NCI-H446 (cell line): ENCODE measurements at regions not wholly inside any gene's neighbourhood (a gene's known extent, or its start where the extent isn't known, plus 50 kb on each side); places are given as distances from the start of the nearest gene placed in this dataset.

ENCODE experiments used
- DNase-seq, 2 experiments: peaks; one replicate each; lab custom pipeline; 2025; lab: John Stamatoyannopoulos, UW

DNA sequence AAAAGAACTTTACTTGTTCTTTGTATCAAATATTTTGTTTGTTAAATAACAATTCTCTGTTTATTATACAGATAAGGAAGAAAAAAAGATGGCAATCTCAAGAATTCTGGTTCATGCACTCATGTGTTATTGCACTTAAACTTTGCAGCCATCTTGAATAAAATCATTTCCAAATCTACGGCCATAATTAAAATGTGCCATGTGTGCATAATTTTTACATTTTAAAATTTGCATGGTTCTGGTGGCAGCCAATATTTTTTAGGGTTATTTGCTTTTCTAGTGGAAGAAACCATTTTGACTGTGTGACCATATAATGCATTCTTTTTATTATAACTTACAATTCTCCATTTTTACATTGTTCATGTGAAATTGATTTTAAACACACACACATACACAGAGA is 1518.1 kb upstream of the ZEB2 start:
- DNase-seq: no peak

DNA sequence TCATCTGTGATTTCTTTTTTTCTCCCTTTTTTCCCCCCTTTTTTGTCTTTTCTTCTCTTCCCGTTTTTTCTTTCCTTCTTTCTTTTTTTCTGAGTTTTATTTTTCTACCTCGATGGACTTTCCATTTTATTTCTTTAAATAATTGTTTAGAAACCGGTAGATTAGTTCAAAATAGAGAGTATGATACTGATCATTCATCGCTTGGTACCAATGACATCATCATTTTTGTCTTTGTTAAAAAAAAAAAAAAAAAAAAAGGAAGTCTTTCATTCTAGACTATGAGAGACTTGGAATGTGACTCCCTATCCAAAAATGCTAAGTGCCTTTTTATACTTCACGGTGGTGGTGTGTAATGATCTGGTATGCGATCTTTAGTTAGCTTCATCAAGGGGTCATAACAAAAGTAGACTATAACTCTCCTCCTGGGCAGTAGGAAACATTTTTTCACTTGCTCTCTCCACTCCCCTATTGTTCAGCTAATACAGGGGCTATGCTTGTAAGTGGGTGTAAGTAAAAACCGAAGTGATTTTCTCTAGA is 1517.5 kb upstream of the ZEB2 start:
- no peak for DNase-seq

GRCh38 chr2:146031158-146031557 is 1511.2 kb upstream of the ZEB2 start:
- DNase-seq: no peak

GRCh38 chr2:146027156-146027555 is 1507.2 kb upstream of the ZEB2 start:
- DNase-seq: no peak

DNA sequence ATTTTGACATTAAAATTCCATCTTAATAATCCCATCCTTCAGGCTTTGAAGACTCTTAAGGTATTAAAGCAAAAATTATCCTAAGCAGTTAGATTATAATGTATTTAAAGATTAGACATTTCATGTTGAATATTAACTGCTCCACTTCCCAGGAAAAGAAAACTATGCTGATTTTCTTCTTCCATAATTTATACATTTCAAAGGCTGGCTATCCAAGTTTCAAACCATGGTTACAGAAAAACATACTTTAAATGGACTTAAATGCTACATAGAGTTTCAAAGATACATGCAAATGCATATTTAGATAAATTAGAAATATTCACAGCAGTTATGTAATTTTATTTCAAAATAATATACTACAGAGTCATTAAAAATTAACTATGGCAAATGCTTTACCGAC is 1505.6 kb upstream of the ZEB2 start:
- no peak for DNase-seq

DNA sequence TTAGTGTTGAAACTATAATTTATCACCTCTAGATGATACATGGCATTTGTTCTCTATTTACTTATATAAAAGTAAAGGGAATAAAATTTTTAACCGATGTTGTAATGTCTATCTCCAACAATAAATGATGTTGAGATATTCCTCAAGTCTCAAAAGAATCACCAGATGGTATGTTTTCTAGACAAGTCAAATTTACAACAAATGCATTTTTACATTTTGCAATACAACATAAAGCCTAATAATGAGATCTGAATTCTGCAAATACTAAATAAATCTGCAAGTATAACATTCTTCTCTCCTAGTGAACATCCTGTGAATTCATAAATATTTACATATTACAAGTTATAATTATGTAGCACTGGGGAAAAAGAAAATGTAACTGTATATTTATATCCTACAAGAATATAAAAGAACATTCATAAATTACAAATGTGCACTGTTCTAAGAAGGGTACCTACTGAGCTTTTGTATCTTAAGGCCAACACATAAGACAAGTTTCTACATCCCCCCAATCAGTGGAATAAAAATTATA is 1504.4 kb upstream of the ZEB2 start:
- DNase-seq: no peak

DNA sequence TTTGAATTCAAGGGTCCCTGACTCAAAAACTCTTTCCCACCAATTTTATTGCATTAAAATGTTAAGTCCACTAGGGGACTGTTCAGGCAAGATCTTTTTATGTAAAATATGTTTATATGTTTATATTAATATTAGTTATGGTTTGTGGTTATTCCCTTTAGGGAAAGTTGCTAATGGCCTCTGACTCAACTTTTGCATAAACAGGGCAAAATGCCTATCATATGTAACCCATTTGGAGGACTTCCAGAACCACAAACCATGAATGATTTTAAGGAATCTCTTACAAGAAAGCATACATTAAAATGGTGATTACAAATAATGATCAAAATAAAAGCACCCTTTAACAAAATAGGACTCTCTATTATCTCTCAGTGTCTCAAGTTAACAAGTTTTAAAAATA is 1484.5 kb upstream of the ZEB2 start:
- DNase-seq: no peak

GRCh38 chr2:146003337-146003736 is 1483.4 kb upstream of the ZEB2 start:
- DNase-seq: no peak

GRCh38 chr2:145994910-145995309 is 1475.0 kb upstream of the ZEB2 start:
- DNase-seq: no peak

DNA sequence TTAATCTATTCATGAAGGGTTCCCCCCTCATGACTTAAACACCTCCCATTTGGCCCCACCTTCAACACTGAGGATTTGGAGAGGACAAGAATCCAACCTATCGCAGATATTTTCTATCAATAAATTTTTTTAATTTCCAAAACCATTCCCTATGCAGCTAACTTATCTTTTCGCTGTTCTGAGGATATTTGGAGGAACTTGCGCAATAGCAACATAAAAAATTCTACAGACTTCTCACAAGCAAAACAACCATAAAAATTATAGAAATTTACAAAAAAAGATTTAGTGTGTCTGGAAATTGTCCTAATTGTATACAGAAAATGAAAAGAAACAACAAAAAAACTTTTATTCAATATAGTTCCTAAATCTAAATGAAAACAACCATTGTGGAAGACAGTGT is 1472.7 kb upstream of the ZEB2 start:
- no peak for DNase-seq

GRCh38 chr2:145987793-145988192 is 1467.9 kb upstream of the ZEB2 start:
- no peak for DNase-seq

- DNase-seq: no peak
Measured at GRCh38 chr2:145985517-145985916, 1465.6 kb upstream of the ZEB2 start.

DNA sequence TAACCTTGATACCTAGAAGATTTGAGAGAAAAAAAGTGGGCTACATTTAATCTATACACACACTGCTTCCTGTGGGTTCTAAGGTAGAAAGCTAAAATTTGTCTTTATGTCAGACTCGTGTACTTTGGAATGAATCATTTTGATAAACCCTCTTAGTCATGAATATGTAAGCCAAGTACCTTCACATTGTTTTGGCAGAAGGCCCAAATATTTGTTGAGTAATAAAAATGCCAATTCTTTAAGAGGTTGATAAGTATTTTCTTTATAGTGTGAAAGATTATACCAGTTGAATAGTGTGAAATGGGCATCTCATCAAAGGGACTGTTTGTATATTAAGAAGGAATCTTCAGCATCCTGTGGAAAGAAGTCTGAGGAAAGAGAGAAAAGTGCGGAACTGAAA is 1464.7 kb upstream of the ZEB2 start:
- no peak for DNase-seq

DNA sequence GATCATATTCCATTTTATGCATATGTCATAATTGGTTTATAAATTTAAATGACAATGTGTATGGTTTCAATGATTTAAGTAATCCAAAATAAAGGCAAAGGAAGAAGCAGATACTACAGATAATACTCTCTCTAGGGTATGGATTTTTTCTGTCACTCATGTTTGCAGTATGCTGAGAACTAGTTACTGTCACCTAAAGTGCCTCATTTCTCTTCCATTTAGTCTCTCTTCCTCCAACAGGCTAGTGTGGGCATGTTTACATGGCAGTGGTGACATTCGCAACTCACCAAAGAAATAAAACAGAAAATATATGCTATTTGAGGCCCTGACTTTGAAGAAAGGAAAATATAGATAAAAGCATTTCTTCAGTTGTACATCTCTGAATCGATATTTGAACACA is 1460.4 kb upstream of the ZEB2 start:
- DNase-seq: no peak

DNA sequence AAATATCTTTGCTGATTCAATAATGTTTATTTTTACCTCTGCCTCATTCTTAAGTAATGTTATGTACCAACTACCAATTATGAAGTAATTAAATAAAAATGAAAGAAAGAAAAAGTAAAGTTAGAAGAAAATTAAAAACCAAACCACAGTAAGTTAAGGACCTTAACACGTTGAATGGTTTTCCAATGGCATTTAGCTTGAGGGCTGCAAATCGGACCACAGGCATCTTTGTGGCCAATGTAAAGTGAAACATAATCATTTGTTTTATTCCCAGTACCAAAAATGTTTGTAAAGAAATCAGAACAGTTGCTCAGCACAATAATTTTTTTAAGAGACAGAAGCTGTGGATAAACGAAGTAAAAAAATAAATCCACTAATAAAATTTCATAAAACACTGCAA is 1455.5 kb upstream of the ZEB2 start:
- no peak for DNase-seq

DNA sequence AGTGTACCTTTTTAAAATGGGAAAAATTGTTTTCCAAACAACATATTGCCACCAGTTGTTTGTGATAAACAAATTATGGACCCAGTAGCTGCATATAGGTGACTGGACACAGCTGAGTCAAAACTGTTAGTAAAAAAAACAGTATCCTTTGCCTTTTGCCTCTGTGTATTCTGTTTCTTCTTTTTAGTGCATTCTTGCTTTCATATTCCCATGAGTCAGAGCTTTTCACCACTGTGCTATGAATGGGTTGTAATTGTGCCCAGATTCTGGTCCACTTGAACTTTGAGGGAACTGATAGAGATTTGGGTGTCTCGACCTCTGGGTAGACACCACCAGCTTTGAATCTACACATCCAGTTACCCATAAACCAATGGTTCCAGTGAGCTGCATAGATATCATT is 1441.9 kb upstream of the ZEB2 start:
- no peak for DNase-seq

GRCh38 chr2:145960479-145961163 is 1440.7 kb upstream of the ZEB2 start:
- DNase-seq: no peak

- no peak for DNase-seq
Measured at GRCh38 chr2:145958611-145959010, 1438.7 kb upstream of the ZEB2 start.

DNA sequence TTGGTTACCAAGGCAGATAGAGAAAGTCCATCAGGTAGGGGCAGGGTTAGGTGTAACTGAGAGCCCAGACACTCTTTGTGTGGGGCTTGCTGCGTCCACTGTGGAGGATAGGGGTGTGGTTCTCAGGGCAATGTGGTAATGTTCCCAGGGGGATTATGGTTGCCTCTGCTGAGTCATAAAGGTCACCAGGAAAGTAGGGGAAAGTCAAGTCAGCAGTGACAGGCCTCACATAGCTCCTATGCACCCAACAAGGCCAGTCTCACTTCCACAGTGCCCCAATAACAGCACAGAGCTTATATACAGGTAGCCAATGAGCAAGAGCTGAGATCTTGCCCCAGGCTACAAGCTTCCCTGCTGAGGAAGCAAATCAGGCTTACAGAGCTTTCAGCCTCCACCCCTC is 1438.0 kb upstream of the ZEB2 start:
- DNase-seq: no peak

DNA sequence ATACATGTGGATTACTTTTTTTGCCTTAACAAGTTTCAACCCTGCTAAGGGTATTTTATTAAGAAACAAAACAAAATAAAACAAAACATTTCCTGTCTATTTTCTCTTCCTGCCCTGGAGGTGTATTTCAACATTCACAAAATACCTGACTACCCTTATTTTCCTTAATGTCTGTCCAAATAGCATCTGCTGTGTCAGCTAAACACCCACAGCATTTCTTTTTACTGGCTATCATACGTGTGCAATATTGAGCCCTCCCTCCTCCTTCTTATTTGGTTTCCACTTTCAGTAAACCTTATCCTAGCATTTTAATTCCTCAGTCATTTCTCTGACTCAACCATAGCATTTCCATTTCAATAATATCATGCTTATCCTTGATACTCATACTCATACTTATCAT is 1420.0 kb upstream of the ZEB2 start:
- DNase-seq: no peak

GRCh38 chr2:145935016-145935415 is 1415.1 kb upstream of the ZEB2 start:
- no peak for DNase-seq

- DNase-seq: no peak
Measured at GRCh38 chr2:145931781-145932395, 1412.0 kb upstream of the ZEB2 start.

DNA sequence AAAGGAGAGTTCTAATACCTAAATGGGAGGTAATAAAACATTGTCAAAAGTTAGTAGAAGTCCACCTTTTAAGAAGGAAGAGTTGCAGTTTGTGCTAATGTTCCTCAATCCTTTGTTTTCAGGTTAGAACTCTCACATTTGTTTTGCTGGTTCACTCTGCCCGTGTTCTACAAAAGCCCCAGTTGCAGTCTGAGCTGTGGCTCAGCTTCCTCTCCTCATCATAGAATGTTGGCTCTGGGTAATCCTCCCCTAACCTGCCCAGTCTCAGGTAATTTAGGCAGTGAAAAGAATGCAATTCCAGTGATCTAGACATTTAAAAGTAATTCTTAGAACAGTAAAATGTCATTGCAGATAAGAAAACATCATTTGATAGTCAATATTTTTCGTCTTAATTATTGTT is 1410.4 kb upstream of the ZEB2 start:
- DNase-seq: no peak
